Erythroblast (primary cell): ENCODE measurements at regions not wholly inside any gene's neighbourhood (a gene's known extent, or its start where the extent isn't known, plus 50 kb on each side); places are given as distances from the start of the nearest gene placed in this dataset.

ENCODE experiments used
- GATA1 ChIP-seq: IDR thresholded peaks from 2 replicates; pipeline ENCODE4 v1.6.1; 2011; ENCODE audit warnings: low read depth, mild to moderate bottlenecking, control low read depth, low read length, moderate library complexity
- POLR2A ChIP-seq: IDR thresholded peaks from 2 replicates; pipeline ENCODE4 v1.6.1; 2011; ENCODE audit warnings: mild to moderate bottlenecking, low read length

DNA sequence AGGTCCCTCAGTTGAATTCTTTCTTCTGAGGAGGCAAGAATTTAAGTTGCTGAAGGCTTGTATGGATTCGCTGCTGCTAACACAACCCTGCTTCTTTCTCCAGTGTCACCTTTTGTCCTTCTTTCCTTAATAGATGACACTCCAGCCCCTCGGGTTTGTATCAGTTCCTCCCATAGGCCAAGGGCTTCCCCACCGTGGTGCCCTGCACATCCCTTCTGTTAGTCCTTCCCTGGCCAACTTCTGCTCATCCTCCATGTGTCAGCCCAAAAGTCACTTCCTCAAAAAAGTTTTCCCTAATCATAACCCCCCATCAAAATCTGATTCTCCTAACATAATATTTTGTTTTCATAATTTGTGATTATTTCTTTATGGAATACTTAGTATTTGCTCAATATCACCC lies 190.4 kb downstream of the RHOU start:
- no peak for TF ChIP-seq POLR2A
- TF ChIP-seq GATA1 = no peak
